K562 (cell line): ENCODE measurements at regions not wholly inside any gene's neighbourhood (a gene's known extent, or its start where the extent isn't known, plus 50 kb on each side); places are given as distances from the start of the nearest gene placed in this dataset.

Experiments
- ATAC-seq: fragments of 200-7000 bp; cut with Tn5 transposase; 3 replicates; pipeline ENCODE4 v1.9.1; 2020; ENCODE audit warnings: moderate library complexity
- BruUV-seq: library from RNA; stranded (reverse); fragments of 400-500 nt; replicated peaks from 2 replicates; lab custom pipeline; 2021; lab: Mats Ljungman, UMichigan
- CTCF ChIA-PET: fragments of 300-600 bp; formaldehyde crosslinking; extraction: SDS; loops from one replicate; lab custom pipeline; 2021; ENCODE audit warnings: low intra/inter-chr PET ratio; lab: Yijun Ruan, JAX
- POLR2A ChIA-PET: fragments of 300-600, 350-650 bp; sonication (Branson Sonifier 250); formaldehyde crosslinking; extraction: SDS; loops from one replicate; lab custom pipeline; 2021; ENCODE audit warnings: antibody characterized with exemption, inconsistent platforms; lab: Yijun Ruan, JAX
- DNase-seq, 4 experiments: peaks; one replicate each; pipeline versions ENCODE4 v3.0.0 to v3.0.0-alpha.2; 2011 to 2018; ENCODE audit warnings: low spot score in 3 of 4, mixed read lengths in 3 of 4; ENCODE audit errors: extremely low read depth in 1 of 4
- FAIRE-seq: peaks from 2 replicates; lab custom pipeline; 2011; peaks lifted over from hg19 to GRCh38; lab: Jason Lieb, UNC
- H2AFZ ChIP-seq: 2 replicates; pipeline ENCODE4 v1.6.0; 2011; ENCODE audit warnings: low read depth, low read length, control low read depth, inconsistent platforms
- H3K27ac ChIP-seq: fragments of 200-600 bp; 3 replicates; pipeline ENCODE4 v1.8.0; 2011; ENCODE audit warnings: low read depth, mild to moderate bottlenecking, control low read depth, inconsistent platforms, low read length, moderate library complexity, mixed read lengths; ENCODE audit errors: extremely low read depth
- H3K27me3 ChIP-seq, 2 experiments: fragments of 300-600 bp in 1 of 2; 2 replicates in 1 of 2; 3 replicates in 1 of 2; pipeline versions ENCODE4 v1.6.0 to v1.8.0; 2011; ENCODE audit warnings: inconsistent platforms in 2 of 2, low read length in 2 of 2, mild to moderate bottlenecking in 1 of 2, mixed read lengths in 1 of 2, moderate library complexity in 1 of 2; ENCODE audit not compliant: control insufficient read depth in 2 of 2, insufficient read depth in 2 of 2
- H3K36me3 ChIP-seq: fragments of 300-600 bp; 3 replicates; pipeline ENCODE4 v1.8.0; 2011; ENCODE audit warnings: mild to moderate bottlenecking, low read length, inconsistent platforms; ENCODE audit not compliant: control insufficient read depth, insufficient read depth
- H3K4me1 ChIP-seq, 2 experiments: fragments of 200-600 bp in 1 of 2; replicated peaks in 1 of 2; 2 replicates in 1 of 2; 3 replicates in 1 of 2; pipeline versions ENCODE4 v1.5.1 to v1.8.0; 2011; ENCODE audit warnings: inconsistent platforms in 2 of 2, low read length in 2 of 2, mild to moderate bottlenecking in 1 of 2, mixed read lengths in 1 of 2, moderate library complexity in 1 of 2; ENCODE audit not compliant: control insufficient read depth in 2 of 2, insufficient read depth in 2 of 2
- H3K4me2 ChIP-seq: 2 replicates; pipeline ENCODE4 v1.6.1; 2011; ENCODE audit warnings: low read length, control low read depth, inconsistent platforms, mixed read lengths; ENCODE audit not compliant: insufficient read depth
- H3K4me3 ChIP-seq: fragments of 200-600 bp; sonication (generic), shearing (Covaris generic); 2 replicates; pipeline ENCODE4 v1.5.1; 2016; ENCODE audit warnings: control low read depth, inconsistent platforms
- H3K79me2 ChIP-seq: fragments of 200-600 bp; 3 replicates; pipeline ENCODE4 v1.8.0; 2011; ENCODE audit warnings: low read length, inconsistent platforms; ENCODE audit not compliant: control insufficient read depth, insufficient read depth
- H3K9ac ChIP-seq, 2 experiments: 2 replicates each; pipeline versions ENCODE4 v1.6.0 to v1.6.1; 2011; ENCODE audit warnings: low read depth in 2 of 2, low read length in 2 of 2, control low read depth in 1 of 2, inconsistent platforms in 1 of 2, mild to moderate bottlenecking in 1 of 2, mixed read lengths in 1 of 2; ENCODE audit not compliant: insufficient read depth in 1 of 2
- H3K9me1 ChIP-seq: one replicate; pipeline ENCODE4 v1.6.0; 2011; ENCODE audit warnings: inconsistent platforms, mild to moderate bottlenecking, low read length, moderate library complexity; ENCODE audit not compliant: control insufficient read depth, insufficient read depth
- H3K9me3 ChIP-seq: replicated peaks from 2 replicates; pipeline ENCODE4 v1.5.1; 2011; ENCODE audit warnings: low read depth, low read length, inconsistent platforms; ENCODE audit not compliant: control insufficient read depth, insufficient read depth
- H4K20me1 ChIP-seq: replicated peaks from 2 replicates; pipeline ENCODE4 v1.6.1; 2011; ENCODE audit warnings: low read length, inconsistent platforms, mixed read lengths; ENCODE audit not compliant: control insufficient read depth, insufficient read depth
- AFF1 ChIP-seq, 2 experiments: fragments of 450-650 bp; IDR thresholded peaks; 2 replicates each; pipeline ENCODE4 v1.6.1; 2018; ENCODE audit warnings: mild to moderate bottlenecking in 2 of 2, low read depth in 1 of 2; ENCODE audit not compliant: partially characterized antibody in 2 of 2
- ATF4 ChIP-seq: fragments of 450-650 bp; formaldehyde crosslinking; IDR thresholded peaks from 2 replicates; pipeline ENCODE4 v1.4.0; 2022; ENCODE audit warnings: mild to moderate bottlenecking, moderate library complexity
- NR2C2 ChIP-seq, 2 experiments: fragments of 200-800 bp in 1 of 2; sonication (Bioruptor generic) in 1 of 2; sonication (generic) in 1 of 2; formaldehyde crosslinking in 1 of 2; IDR thresholded peaks; 2 replicates each; pipeline versions ENCODE4 v1.6.1 to v1.8.0; 2016 to 2022; ENCODE audit warnings: mild to moderate bottlenecking in 1 of 2, missing compliant biosample characterization in 1 of 2, missing genetic modification characterization in 1 of 2, missing genetic modification reagents in 1 of 2
- SLC30A9 ChIP-seq: fragments of 250-450 bp; sonication (Bioruptor Pico); IDR thresholded peaks from 2 replicates; pipeline ENCODE4 v1.8.0; 2022; ENCODE audit warnings: mild to moderate bottlenecking, moderate library complexity
- SMAD3 ChIP-seq: fragments of 450-650 bp; formaldehyde crosslinking; conservative IDR thresholded peaks from 2 replicates; pipeline ENCODE4 v1.4.0; 2020; ENCODE audit warnings: mild to moderate bottlenecking
- U2AF1 ChIP-seq: fragments of 200-400 bp; formaldehyde crosslinking; optimal IDR thresholded peaks from 2 replicates; pipeline ENCODE3; 2017; ENCODE audit warnings: mild to moderate bottlenecking, low read depth, low read length, moderate library complexity
- ZNF23 ChIP-seq: fragments of 250-450 bp; sonication (Bioruptor Pico); IDR thresholded peaks from 2 replicates; pipeline ENCODE4 v1.4.0; 2020; ENCODE audit warnings: mild to moderate bottlenecking
- WGBS: fragments of 100-300 bp; shearing (Covaris generic); methylation state at CpG from one replicate; pipeline ENCODE4 v1.1.6; 2016; ENCODE audit warnings: low coverage, mixed read lengths; ENCODE audit not compliant: insufficient coverage; ENCODE audit errors: missing lambda C conversion rate; 5-methylcytosine and 5-hydroxymethylcytosine counted together
- in situ Hi-C: fragments of 300-500 bp; cut with MboI; formaldehyde crosslinking; loops from 4 replicates; pipeline ENCODE4 v1.15.0; 2018; ENCODE audit warnings: inconsistent platforms, mixed read lengths
- intact Hi-C: fragments of 100-400 bp; cut with micrococcal nuclease; formaldehyde crosslinking; loops from 2 replicates; pipeline ENCODE4 v1.14.2; 2022

GRCh38 chr3:106805625-106806024, 571.6 kb upstream of the CCDC54 start:
- H3K27ac ChIP-seq = no peak overlapping the region
- ATAC-seq (no peak), DNase-seq (no peak)
- H2AFZ ChIP-seq = no peak overlapping the region
- no peak overlapping the region for H3K9ac ChIP-seq
- H3K36me3 ChIP-seq = no peaks in the 10 kb centered on the region
- BruUV-seq = no TSS peak
- in situ Hi-C loops = no loop called here
- no peak overlapping the region for H3K4me3 ChIP-seq
- no peaks in the 10 kb centered on the region for H4K20me1 ChIP-seq
- H3K4me1 ChIP-seq = no peaks in the 10 kb centered on the region
- TF ChIP-seq AFF1 (IDR thresholded peaks at IDR 0.05; ENCODE audit: low read depth in 1 of 2, partially characterized antibody in 2 of 2) (no peak), SMAD3 (CRISPR knock-in tag) (no peak), ZNF23 (CRISPR knock-in tag) (no peak), SLC30A9 (CRISPR knock-in tag) (no peak), NR2C2 (CRISPR knock-in tag; IDR thresholded peaks at IDR 0.05) (no peak), NR2C2 (tag; IDR thresholded peaks at IDR 0.05) (no peak), ATF4 (no peak), U2AF1 (no peak)
- TF ChIP-seq, all 486 proteins: peak for 0
- Histone ChIP-seq H3K9me3 (no peaks in the 10 kb centered on the region), H3K9me1 (no peaks in the 10 kb centered on the region), H3K27me3 (no peaks in the 10 kb centered on the region), H3K4me2 (no peak overlapping the region), H3K79me2 (no peaks in the 10 kb centered on the region)
- intact Hi-C loops = no loop called here
- CTCF ChIA-PET = no interaction called here
- FAIRE-seq = no peak
- POLR2A ChIA-PET = no interaction called here
- 8% methylated on average over 1 of the region's 1 CpG for WGBS
